ENCODE measurements at regions not wholly inside any gene's neighbourhood (a gene's known extent, or its start where the extent isn't known, plus 50 kb on each side); places are given as distances from the start of the nearest gene placed in this dataset.

GRCh38 chr1:4969556-4970129 is 315.2 kb downstream of the AJAP1 start:
- TF ChIP-seq, protein P1, sequence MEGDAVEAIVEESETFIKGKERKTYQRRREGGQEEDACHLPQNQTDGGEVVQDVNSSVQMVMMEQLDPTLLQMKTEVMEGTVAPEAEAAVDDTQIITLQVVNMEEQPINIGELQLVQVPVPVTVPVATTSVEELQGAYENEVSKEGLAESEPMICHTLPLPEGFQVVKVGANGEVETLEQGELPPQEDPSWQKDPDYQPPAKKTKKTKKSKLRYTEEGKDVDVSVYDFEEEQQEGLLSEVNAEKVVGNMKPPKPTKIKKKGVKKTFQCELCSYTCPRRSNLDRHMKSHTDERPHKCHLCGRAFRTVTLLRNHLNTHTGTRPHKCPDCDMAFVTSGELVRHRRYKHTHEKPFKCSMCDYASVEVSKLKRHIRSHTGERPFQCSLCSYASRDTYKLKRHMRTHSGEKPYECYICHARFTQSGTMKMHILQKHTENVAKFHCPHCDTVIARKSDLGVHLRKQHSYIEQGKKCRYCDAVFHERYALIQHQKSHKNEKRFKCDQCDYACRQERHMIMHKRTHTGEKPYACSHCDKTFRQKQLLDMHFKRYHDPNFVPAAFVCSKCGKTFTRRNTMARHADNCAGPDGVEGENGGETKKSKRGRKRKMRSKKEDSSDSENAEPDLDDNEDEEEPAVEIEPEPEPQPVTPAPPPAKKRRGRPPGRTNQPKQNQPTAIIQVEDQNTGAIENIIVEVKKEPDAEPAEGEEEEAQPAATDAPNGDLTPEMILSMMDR (IDR thresholded peaks at IDR 0.05 in 2 of 3, conservative IDR thresholded peaks at IDR 0.05 in 1 of 3; ENCODE audit: borderline replicate concordance in 1 of 3, insufficient read depth in 1 of 3, low read depth in 2 of 3, low read length in 2 of 3) = no peak
- TF ChIP-seq JUND (IDR thresholded peaks at IDR 0.05) (no peak), RAD21 (IDR thresholded peaks at IDR 0.05; ENCODE audit: low read depth) (no peak), POLR2A (IDR thresholded peaks at IDR 0.05; ENCODE audit: borderline replicate concordance, extremely low read depth, insufficient read depth, insufficient read length) (no peak), EZH2 (IDR thresholded peaks at IDR 0.05) (no peak), REST (IDR thresholded peaks at IDR 0.05; ENCODE audit: low read depth) (no peak), SRF (IDR thresholded peaks at IDR 0.05; ENCODE audit: low read depth) (no peak), TCF7L2 (IDR thresholded peaks at IDR 0.05; ENCODE audit: borderline replicate concordance, extremely low read depth, insufficient read depth, insufficient read length) (no peak), SP1 (IDR thresholded peaks at IDR 0.05; ENCODE audit: low read depth) (no peak), ZFX (IDR thresholded peaks at IDR 0.05) (no peak), ZNF274 (IDR thresholded peaks at IDR 0.05; ENCODE audit: low read depth, low read length) (no peak), YY1 (IDR thresholded peaks at IDR 0.05; ENCODE audit: extremely low read depth, insufficient replicate concordance, low read depth, low read length) (no peak)

Data from HCT116 (cell line).